Thoracic aorta (tissue), 2 donors: ENCODE measurements at regions not wholly inside any gene's neighbourhood (a gene's known extent, or its start where the extent isn't known, plus 50 kb on each side); places are given as distances from the start of the nearest gene placed in this dataset.
"Not testable (repeated sequence)": the region's sequence is repeated elsewhere in the genome, so short reads cannot be mapped to it uniquely, and the experiment has no call there.

Experiments
- ATAC-seq: fragments of 150-250 bp; one replicate; pipeline ENCODE4 v1.8.0; 2017; ENCODE audit warnings: low read depth; ENCODE audit not compliant: insufficient number of reproducible peaks, low FRiP score
- DNase-seq: peaks from one replicate; pipeline ENCODE4 v3.0.0-alpha.2; 2020; ENCODE audit warnings: low spot score
- H3K27ac ChIP-seq, 2 donors: fragments of 200-600 bp; sonication (generic); 1 replicate in 1 of 2; 2 replicates in 1 of 2; pipeline ENCODE4 v1.5.1; 2016; ENCODE audit warnings: mild to moderate bottlenecking in 2 of 2, moderate library complexity in 2 of 2
- H3K27me3 ChIP-seq: fragments of 200-600 bp; sonication (generic); replicated peaks from 2 replicates; pipeline ENCODE4 v1.6.0; 2016; ENCODE audit warnings: mild to moderate bottlenecking; ENCODE audit not compliant: insufficient read depth
- H3K36me3 ChIP-seq: fragments of 200-600 bp; sonication (generic); one replicate; pipeline ENCODE4 v1.5.1; 2016
- H3K4me1 ChIP-seq, 2 donors: fragments of 200-600 bp; sonication (generic); 1 replicate in 1 of 2; 2 replicates in 1 of 2; pipeline versions ENCODE4 v1.5.1 to v1.6.0; 2016; ENCODE audit warnings: low read depth in 2 of 2, mild to moderate bottlenecking in 1 of 2; ENCODE audit not compliant: control insufficient read depth in 1 of 2
- H3K4me3 ChIP-seq: fragments of 200-600 bp; sonication (generic); 2 replicates; pipeline ENCODE4 v1.5.1; 2016; ENCODE audit warnings: mild to moderate bottlenecking
- H3K9me3 ChIP-seq: fragments of 200-600 bp; sonication (generic); 2 replicates; pipeline ENCODE4 v1.5.1; 2016
- TF ChIP-seq, protein P1 (sequence below): fragments of 200-600 bp; sonication (generic); IDR thresholded peaks from one replicate; pipeline ENCODE4 v1.5.1; 2019; ENCODE audit warnings: antibody characterized with exemption

DNA sequence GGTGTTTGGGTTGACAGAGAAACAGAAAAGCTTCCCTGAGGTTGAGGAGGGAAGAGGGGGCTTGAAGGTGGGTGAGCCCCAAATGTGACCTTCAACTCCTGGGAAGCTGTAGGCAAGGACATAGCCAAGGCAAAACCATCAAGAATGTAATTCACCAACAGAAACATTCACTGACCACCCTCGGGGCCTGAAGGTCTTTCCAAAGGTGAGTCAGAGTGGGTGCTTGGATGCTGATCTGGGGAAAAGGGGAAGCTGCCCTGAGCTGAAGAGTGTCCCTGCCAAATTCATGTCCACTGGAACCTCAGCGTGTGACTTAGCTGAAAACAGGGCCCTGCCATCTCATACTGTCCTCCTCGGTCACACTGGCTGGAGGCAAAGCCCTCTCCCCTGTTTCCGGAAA lies 234.2 kb upstream of the SULF2 start:
- no peaks in the 10 kb centered on the region for H3K9me3 ChIP-seq
- H3K27me3 ChIP-seq = no peaks in the 10 kb centered on the region
- TF ChIP-seq, protein P1, sequence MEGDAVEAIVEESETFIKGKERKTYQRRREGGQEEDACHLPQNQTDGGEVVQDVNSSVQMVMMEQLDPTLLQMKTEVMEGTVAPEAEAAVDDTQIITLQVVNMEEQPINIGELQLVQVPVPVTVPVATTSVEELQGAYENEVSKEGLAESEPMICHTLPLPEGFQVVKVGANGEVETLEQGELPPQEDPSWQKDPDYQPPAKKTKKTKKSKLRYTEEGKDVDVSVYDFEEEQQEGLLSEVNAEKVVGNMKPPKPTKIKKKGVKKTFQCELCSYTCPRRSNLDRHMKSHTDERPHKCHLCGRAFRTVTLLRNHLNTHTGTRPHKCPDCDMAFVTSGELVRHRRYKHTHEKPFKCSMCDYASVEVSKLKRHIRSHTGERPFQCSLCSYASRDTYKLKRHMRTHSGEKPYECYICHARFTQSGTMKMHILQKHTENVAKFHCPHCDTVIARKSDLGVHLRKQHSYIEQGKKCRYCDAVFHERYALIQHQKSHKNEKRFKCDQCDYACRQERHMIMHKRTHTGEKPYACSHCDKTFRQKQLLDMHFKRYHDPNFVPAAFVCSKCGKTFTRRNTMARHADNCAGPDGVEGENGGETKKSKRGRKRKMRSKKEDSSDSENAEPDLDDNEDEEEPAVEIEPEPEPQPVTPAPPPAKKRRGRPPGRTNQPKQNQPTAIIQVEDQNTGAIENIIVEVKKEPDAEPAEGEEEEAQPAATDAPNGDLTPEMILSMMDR = no peak
- no peak overlapping the region for H3K4me3 ChIP-seq
- no peak for DNase-seq
- no peak for ATAC-seq
- H3K4me1 ChIP-seq = no peaks in the 10 kb centered on the region
- no peaks in the 10 kb centered on the region for H3K36me3 ChIP-seq
- H3K27ac ChIP-seq = no peak overlapping the region

DNA sequence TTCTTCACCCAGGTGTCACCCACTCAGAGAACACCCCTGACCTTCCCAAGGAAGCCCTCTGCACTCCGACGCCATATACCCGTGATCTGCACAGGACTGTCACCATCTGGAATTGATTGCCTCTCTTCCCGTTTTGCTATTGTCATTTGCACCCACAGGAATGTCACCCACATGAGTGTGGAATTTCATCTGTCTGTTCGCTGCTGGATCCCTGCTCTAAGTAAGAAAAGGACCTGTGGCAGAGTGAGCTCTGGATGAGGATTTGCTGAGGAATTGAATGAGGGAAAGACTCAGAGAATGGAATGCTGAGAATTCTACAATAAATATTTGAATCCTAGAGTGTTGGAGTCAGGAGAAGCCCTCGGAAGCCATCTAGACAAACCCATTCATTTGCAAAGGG lies 233.6 kb upstream of the SULF2 start:
- not testable (repeated sequence) for DNase-seq, H3K4me1 ChIP-seq, H3K9me3 ChIP-seq, H3K36me3 ChIP-seq, H3K4me3 ChIP-seq, H3K27me3 ChIP-seq, H3K27ac ChIP-seq, ATAC-seq

- DNase-seq = no peak
- H3K27me3 ChIP-seq = no peaks in the 10 kb centered on the region
- TF ChIP-seq, protein P1 = no peak
- no peaks in the 10 kb centered on the region for H3K36me3 ChIP-seq
- no peak for ATAC-seq
- H3K4me1 ChIP-seq = no peaks in the 10 kb centered on the region
- no peak overlapping the region for H3K27ac ChIP-seq
- no peaks in the 10 kb centered on the region for H3K9me3 ChIP-seq
- H3K4me3 ChIP-seq = no peak overlapping the region
These were observed 232.7 kb upstream of the SULF2 start for GRCh38 chr20:48017992-48018391.

DNA sequence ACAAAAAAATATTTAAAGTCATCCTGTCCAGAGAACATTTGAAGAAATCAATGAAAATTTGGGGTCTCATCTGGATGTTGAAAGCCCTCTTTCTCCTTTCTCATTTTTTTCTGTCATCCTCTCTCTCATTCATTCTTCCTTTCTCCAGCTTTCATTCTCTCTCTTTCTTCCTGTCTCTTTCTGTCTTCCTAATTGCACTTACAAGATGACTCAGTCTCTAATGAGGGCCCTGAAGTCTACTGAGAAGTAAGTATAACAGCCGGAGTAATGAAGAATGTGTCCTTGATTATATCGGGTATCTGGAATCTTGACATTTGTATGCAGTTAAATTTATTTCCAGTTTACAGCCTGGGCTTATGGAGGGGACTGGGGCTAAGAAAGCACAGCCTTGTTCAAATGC lies 232.2 kb upstream of the SULF2 start:
- Histone ChIP-seq H3K36me3 (no peaks in the 10 kb centered on the region), H3K4me3 (no peak overlapping the region), H3K27me3 (no peaks in the 10 kb centered on the region), H3K27ac (no peak overlapping the region), H3K4me1 (no peaks in the 10 kb centered on the region), H3K9me3 (peaks cover 2% of the 10 kb centered on the region)
- TF ChIP-seq, protein P1 = no peak
- ATAC-seq (no peak), DNase-seq (no peak)

GRCh38 chr20:48015943-48016723 lies 230.9 kb upstream of the SULF2 start:
- ATAC-seq = no peak
- Histone ChIP-seq H3K27me3 (no peaks in the 10 kb centered on the region), H3K9me3 (peaks cover 5% of the 10 kb centered on the region), H3K4me3 (no peak overlapping the region), H3K36me3 (no peaks in the 10 kb centered on the region), H3K4me1 (no peaks in the 10 kb centered on the region), H3K27ac (no peak overlapping the region)
- DNase-seq = no peak
- TF ChIP-seq, protein P1 = no peak
